Neural cell (in vitro differentiated cells): ENCODE measurements at regions not wholly inside any gene's neighbourhood (a gene's known extent, or its start where the extent isn't known, plus 50 kb on each side); places are given as distances from the start of the nearest gene placed in this dataset.

Source experiments
- EP300 ChIP-seq: fragments of 450-650 bp; conservative IDR thresholded peaks from 2 replicates; pipeline ENCODE4 v1.6.1; 2014; ENCODE audit warnings: antibody characterized with exemption, mild to moderate bottlenecking, moderate library complexity; ENCODE audit not compliant: poor library complexity, severe bottlenecking
- EZH2 ChIP-seq: fragments of 200-600, 300-800 bp; shearing (Covaris generic), sonication (generic); IDR thresholded peaks from 2 replicates; pipeline ENCODE4 v1.6.1; 2014; ENCODE audit warnings: antibody characterized with exemption, low read length, borderline replicate concordance, mild to moderate bottlenecking; ENCODE audit not compliant: insufficient read depth, poor library complexity, severe bottlenecking
- MXI1 ChIP-seq: fragments of 450-650 bp; conservative IDR thresholded peaks from 2 replicates; pipeline ENCODE4 v1.6.1; 2014; ENCODE audit warnings: antibody characterized with exemption, mild to moderate bottlenecking; ENCODE audit not compliant: poor library complexity, severe bottlenecking
- POLR2AphosphoS5 ChIP-seq: IDR thresholded peaks from 2 replicates; pipeline ENCODE4 v1.6.1; 2012
- RAD21 ChIP-seq: fragments of 450-650 bp; conservative IDR thresholded peaks from 2 replicates; pipeline ENCODE4 v1.6.1; 2014; ENCODE audit warnings: antibody characterized with exemption, mild to moderate bottlenecking, moderate library complexity
- SMC3 ChIP-seq: fragments of 450-650 bp; conservative IDR thresholded peaks from 2 replicates; pipeline ENCODE4 v1.6.1; 2014; ENCODE audit warnings: antibody characterized with exemption, mild to moderate bottlenecking, moderate library complexity; ENCODE audit not compliant: poor library complexity
- TAF1 ChIP-seq: IDR thresholded peaks from 2 replicates; pipeline ENCODE4 v1.6.1; 2012; ENCODE audit warnings: low read depth
- TF ChIP-seq, protein P1 (sequence below): fragments of 450-650 bp; IDR thresholded peaks from 2 replicates; pipeline ENCODE4 v1.5.1; 2014; ENCODE audit warnings: antibody characterized with exemption, mild to moderate bottlenecking, moderate library complexity; ENCODE audit not compliant: poor library complexity, severe bottlenecking
- TF ChIP-seq, protein P2 (sequence below): IDR thresholded peaks from 2 replicates; pipeline ENCODE4 v1.6.1; 2012; ENCODE audit warnings: borderline replicate concordance

DNA sequence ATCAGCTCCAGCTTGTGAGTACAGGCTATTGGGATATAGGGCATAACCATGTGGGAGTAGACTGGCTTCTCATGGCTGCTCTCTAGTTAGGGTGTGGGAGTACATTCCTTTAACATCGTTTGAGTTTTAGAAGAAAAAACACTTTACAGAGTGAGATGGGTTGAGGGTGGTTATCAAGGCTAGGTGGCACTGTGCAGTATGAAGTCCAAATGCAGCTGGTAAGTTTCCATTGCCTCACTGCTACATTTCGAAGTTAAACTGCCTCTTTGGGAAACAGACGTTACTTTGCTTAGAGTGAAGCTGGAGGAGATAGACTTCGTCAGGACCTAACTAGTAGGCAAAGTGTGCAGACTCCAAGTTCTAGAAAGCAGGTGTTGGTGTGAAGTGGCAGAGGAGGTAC, 192.4 kb downstream of the SQOR start:
- TF ChIP-seq, protein P1, sequence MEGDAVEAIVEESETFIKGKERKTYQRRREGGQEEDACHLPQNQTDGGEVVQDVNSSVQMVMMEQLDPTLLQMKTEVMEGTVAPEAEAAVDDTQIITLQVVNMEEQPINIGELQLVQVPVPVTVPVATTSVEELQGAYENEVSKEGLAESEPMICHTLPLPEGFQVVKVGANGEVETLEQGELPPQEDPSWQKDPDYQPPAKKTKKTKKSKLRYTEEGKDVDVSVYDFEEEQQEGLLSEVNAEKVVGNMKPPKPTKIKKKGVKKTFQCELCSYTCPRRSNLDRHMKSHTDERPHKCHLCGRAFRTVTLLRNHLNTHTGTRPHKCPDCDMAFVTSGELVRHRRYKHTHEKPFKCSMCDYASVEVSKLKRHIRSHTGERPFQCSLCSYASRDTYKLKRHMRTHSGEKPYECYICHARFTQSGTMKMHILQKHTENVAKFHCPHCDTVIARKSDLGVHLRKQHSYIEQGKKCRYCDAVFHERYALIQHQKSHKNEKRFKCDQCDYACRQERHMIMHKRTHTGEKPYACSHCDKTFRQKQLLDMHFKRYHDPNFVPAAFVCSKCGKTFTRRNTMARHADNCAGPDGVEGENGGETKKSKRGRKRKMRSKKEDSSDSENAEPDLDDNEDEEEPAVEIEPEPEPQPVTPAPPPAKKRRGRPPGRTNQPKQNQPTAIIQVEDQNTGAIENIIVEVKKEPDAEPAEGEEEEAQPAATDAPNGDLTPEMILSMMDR, result no peak
- TF ChIP-seq POLR2AphosphoS5 (no peak), RAD21 (no peak), EZH2 (no peak), EP300 (no peak), SMC3 (no peak), TAF1 (no peak), MXI1 (no peak)
- TF ChIP-seq, protein P2, sequence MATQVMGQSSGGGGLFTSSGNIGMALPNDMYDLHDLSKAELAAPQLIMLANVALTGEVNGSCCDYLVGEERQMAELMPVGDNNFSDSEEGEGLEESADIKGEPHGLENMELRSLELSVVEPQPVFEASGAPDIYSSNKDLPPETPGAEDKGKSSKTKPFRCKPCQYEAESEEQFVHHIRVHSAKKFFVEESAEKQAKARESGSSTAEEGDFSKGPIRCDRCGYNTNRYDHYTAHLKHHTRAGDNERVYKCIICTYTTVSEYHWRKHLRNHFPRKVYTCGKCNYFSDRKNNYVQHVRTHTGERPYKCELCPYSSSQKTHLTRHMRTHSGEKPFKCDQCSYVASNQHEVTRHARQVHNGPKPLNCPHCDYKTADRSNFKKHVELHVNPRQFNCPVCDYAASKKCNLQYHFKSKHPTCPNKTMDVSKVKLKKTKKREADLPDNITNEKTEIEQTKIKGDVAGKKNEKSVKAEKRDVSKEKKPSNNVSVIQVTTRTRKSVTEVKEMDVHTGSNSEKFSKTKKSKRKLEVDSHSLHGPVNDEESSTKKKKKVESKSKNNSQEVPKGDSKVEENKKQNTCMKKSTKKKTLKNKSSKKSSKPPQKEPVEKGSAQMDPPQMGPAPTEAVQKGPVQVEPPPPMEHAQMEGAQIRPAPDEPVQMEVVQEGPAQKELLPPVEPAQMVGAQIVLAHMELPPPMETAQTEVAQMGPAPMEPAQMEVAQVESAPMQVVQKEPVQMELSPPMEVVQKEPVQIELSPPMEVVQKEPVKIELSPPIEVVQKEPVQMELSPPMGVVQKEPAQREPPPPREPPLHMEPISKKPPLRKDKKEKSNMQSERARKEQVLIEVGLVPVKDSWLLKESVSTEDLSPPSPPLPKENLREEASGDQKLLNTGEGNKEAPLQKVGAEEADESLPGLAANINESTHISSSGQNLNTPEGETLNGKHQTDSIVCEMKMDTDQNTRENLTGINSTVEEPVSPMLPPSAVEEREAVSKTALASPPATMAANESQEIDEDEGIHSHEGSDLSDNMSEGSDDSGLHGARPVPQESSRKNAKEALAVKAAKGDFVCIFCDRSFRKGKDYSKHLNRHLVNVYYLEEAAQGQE, result no peak
